LNCAP (cell line): ENCODE measurements at regions not wholly inside any gene's neighbourhood (a gene's known extent, or its start where the extent isn't known, plus 50 kb on each side); places are given as distances from the start of the nearest gene placed in this dataset.

Experiments used
- TF ChIP-seq, protein P1 (sequence below): fragments of 450-650 bp; IDR thresholded peaks from 2 replicates; pipeline ENCODE4 v1.5.1; 2017; ENCODE audit warnings: mild to moderate bottlenecking

DNA sequence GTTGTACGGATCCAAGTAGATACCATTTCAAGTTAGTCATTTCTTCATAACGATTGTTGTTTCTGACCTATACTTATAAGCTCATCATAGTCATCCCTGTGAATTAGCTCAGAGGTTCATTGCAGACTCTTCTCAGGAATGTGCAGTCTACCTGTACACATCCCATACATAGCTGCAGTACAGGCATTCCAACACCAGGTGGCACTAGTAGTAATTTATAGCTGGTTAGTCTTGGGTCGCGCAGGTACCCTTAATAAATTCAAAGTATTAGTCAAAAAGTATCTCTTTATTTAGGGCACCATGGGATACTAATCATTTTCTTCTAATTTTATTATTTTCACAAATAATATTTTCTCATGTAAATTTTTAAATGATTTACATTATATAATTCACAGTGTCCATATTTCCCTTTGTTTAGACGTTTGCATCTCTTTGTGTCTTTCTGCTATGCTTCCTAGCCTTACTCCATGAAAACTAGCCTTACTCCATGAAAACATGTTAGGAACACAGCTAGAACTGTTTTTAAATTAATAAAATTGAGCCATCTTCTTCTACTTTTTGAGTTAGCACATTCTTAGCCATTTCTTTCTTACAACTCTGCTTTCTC, 128.6 kb upstream of the FAM83B start:
- TF ChIP-seq, protein P1, sequence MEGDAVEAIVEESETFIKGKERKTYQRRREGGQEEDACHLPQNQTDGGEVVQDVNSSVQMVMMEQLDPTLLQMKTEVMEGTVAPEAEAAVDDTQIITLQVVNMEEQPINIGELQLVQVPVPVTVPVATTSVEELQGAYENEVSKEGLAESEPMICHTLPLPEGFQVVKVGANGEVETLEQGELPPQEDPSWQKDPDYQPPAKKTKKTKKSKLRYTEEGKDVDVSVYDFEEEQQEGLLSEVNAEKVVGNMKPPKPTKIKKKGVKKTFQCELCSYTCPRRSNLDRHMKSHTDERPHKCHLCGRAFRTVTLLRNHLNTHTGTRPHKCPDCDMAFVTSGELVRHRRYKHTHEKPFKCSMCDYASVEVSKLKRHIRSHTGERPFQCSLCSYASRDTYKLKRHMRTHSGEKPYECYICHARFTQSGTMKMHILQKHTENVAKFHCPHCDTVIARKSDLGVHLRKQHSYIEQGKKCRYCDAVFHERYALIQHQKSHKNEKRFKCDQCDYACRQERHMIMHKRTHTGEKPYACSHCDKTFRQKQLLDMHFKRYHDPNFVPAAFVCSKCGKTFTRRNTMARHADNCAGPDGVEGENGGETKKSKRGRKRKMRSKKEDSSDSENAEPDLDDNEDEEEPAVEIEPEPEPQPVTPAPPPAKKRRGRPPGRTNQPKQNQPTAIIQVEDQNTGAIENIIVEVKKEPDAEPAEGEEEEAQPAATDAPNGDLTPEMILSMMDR, result peak; percentile 82

DNA sequence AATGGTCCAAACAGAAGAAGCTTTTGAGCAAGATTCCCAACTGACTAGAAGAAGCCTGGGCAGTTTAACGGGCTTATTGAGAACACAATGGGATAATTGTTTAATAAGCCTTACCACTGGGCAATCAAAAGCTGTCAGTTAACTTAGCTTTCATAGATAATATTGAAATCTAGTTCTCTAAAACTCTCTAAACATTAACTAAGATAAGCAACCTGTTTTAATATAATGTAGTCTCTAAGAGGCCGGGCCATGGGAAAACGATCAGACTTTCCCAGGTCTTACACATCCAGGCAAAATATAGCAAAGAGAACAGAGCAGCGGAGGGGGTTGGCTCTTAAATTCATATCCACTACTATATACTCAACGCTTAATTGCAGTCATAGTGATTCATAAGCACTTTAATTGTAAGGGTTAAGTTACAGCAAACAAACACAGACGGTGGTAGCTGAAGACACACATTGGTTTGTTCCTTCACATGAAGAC, 128.0 kb upstream of the FAM83B start:
- TF ChIP-seq, protein P1, result no peak

DNA sequence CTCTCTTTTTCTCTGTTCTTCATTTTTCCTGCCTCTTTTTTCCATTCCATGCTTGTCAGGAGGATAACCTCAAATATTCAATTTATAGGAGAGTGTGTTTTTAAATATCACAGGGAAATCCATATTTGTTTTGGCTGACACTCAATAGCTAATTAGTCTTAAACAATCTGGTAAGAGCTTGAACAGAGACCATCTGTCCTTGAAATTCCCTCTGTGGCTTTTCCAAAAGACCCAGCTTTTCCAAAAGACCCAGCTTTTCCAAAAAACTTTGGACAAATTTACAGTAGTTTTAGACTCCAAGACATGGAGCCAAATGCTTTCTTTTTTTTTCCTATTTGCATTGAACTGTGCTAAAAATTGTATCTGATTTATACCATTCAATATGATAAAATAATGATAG, 127.4 kb upstream of the FAM83B start:
- TF ChIP-seq, protein P1, result no peak

DNA sequence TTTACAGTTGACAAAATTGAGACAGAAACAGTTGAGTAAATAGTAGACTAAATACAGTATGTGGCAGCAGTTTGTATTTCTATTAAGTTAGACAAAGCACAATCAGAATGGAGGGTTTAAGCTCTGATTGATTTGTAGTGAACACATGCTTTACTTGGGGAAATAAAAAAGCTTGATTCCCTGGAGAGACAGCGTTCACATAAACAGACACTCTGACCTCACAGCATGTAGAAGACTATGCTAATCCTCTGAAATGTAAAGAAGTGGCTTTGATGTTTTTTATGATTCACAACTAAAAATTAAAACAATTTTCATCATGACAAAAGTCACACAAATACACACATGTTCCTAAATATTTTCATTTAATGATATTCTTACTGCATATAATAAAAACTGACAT, 126.9 kb upstream of the FAM83B start:
- TF ChIP-seq, protein P1, result no peak

DNA sequence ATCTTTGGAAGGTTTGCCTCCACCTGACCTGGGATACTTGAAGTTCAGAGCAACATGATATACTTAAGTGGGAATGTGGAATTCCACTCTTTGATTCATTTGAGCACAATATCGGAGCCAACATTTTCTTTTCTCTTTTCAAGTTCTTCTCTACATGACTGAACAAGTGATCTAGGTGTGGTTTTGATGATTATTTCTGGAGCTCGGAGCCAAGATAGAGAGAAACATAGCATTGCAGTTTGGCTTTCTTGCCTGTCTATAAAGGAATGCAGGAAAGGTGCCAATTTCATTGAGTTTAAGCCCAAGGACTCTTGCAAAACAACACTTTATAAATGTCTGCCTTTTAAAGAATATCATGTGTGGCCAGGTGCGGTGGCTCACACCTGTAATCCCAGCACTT, 124.2 kb upstream of the FAM83B start:
- TF ChIP-seq, protein P1, result no peak

DNA sequence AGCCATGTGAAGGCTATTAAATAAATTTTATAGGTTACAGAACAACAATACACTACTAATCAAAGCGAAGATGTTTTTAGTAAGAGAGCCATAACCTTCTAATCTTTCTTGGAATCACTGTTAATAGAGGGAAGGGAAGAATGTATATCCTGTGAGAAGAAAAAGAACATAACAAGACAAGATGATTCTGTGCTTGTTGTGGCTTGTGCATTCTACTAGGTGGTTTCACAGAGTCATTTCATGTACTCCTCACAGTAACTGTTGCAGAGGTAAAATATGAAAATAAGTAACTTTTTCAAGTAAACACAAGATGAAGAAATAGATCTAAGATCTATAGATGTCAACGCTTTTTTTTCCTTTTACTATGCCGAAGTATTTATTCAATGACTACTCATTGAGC, 116.9 kb upstream of the FAM83B start:
- TF ChIP-seq, protein P1, result no peak

DNA sequence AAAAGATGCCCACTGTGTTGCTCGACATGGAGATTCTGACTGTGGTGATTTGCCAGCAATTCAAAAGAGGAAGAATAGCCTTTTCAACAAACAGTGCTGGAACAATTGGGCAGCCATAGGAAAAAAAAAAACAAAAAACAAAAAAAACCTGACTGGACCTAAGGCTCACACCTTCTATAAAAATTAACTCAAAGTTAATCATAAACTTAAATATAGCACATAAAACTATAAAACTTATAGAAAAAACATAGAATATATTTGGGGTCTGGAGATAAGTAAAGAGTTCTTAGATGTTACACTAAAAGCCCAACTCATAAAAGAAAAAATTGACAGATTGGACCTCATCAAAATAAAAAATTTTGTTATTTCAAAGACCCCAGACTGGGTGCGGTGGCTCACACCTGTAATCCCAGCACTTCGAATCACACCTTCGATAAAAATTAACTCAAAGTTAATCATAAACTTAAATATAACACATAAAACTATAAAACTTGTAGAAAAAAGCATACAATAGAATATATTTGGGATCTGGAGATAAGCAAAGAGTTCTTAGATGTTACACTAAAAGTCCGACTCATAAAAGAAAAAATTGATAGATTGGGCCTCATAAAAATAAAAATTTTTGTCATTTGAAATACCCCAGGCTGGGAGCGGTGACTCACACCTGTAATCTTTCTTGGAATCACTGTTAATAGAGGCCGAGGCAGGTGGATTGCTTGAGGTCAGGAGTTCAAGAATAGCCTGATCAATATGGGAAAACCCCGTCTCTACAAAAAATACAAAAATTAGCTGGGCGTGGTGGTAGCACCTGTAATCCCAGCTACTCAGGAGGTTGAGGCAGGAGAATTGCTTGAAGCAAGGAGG, 115.6 kb upstream of the FAM83B start:
- TF ChIP-seq, protein P1, result no peak
